GM12892 (cell line): ENCODE measurements at regions not wholly inside any gene's neighbourhood (a gene's known extent, or its start where the extent isn't known, plus 50 kb on each side); places are given as distances from the start of the nearest gene placed in this dataset.

ENCODE experiments used
- DNase-seq: peaks from one replicate; pipeline ENCODE4 v3.0.0; 2011; ENCODE audit not compliant: insufficient read length
- FAIRE-seq: peaks from 2 replicates; lab custom pipeline; 2011; peaks lifted over from hg19 to GRCh38; lab: Jason Lieb, UNC
- POLR2A ChIP-seq: IDR thresholded peaks from 2 replicates; pipeline ENCODE4 v1.6.1; 2011; ENCODE audit warnings: low read depth, low read length, control low read depth
- POLR2AphosphoS5 ChIP-seq: IDR thresholded peaks from 2 replicates; pipeline ENCODE4 v1.6.1; 2011; ENCODE audit warnings: low read depth, low read length, control low read depth
- TAF1 ChIP-seq: IDR thresholded peaks from 2 replicates; pipeline ENCODE4 v1.6.1; 2011; ENCODE audit warnings: low read depth, mild to moderate bottlenecking, control low read depth, low read length, borderline replicate concordance

GRCh38 chr1:72489801-72490200, 207.5 kb upstream of the NEGR1 start:
- DNase-seq (no peak), FAIRE-seq (no peak)
- TF ChIP-seq TAF1: no peak
- TF ChIP-seq POLR2AphosphoS5: no peak
- TF ChIP-seq POLR2A: no peak

- no peak for FAIRE-seq
- no peak for TF ChIP-seq POLR2A
- no peak for TF ChIP-seq TAF1
- TF ChIP-seq POLR2AphosphoS5: no peak
- DNase-seq: no peak
Observed at GRCh38 chr1:72485801-72486200, 203.5 kb upstream of the NEGR1 start.

- no peak for DNase-seq
- FAIRE-seq: no peak
- TF ChIP-seq POLR2A: no peak
- no peak for TF ChIP-seq POLR2AphosphoS5
- TF ChIP-seq TAF1: no peak
Observed at GRCh38 chr1:72483846-72484357, 201.6 kb upstream of the NEGR1 start.

GRCh38 chr1:72482736-72483413, 200.5 kb upstream of the NEGR1 start:
- DNase-seq (no peak), FAIRE-seq (no peak)
- TF ChIP-seq POLR2AphosphoS5 (no peak), TAF1 (no peak), POLR2A (no peak)

GRCh38 chr1:72481420-72481970, 199.2 kb upstream of the NEGR1 start:
- DNase-seq: no peak
- TF ChIP-seq TAF1 (no peak), POLR2A (no peak), POLR2AphosphoS5 (no peak)
- FAIRE-seq: no peak

GRCh38 chr1:72466376-72466775, 184.0 kb upstream of the NEGR1 start:
- FAIRE-seq (no peak), DNase-seq (no peak)
- TF ChIP-seq TAF1 (no peak), POLR2AphosphoS5 (no peak), POLR2A (no peak)

GRCh38 chr1:72462186-72462905, 180.0 kb upstream of the NEGR1 start:
- FAIRE-seq: no peak
- TF ChIP-seq POLR2AphosphoS5: no peak
- no peak for TF ChIP-seq TAF1
- no peak for TF ChIP-seq POLR2A
- DNase-seq: no peak

GRCh38 chr1:72442262-72442661, 159.9 kb upstream of the NEGR1 start:
- FAIRE-seq (no peak), DNase-seq (no peak)
- TF ChIP-seq POLR2A: no peak
- no peak for TF ChIP-seq POLR2AphosphoS5
- TF ChIP-seq TAF1: no peak

- TF ChIP-seq POLR2A: no peak
- TF ChIP-seq TAF1: no peak
- no peak for TF ChIP-seq POLR2AphosphoS5
- no peak for FAIRE-seq
Observed at GRCh38 chr1:72439036-72439435, 156.7 kb upstream of the NEGR1 start.

GRCh38 chr1:72438270-72438669, 155.9 kb upstream of the NEGR1 start:
- DNase-seq: no peak

More at GRCh38 chr1:72439036-72439435, 156.7 kb upstream of the NEGR1 start:
- DNase-seq: no peak

GRCh38 chr1:72435025-72435424, 152.7 kb upstream of the NEGR1 start:
- FAIRE-seq (no peak), DNase-seq (no peak)
- TF ChIP-seq TAF1: no peak
- no peak for TF ChIP-seq POLR2A
- no peak for TF ChIP-seq POLR2AphosphoS5

More at GRCh38 chr1:72438270-72438669, 155.9 kb upstream of the NEGR1 start:
- no peak for TF ChIP-seq POLR2A
- no peak for TF ChIP-seq TAF1
- no peak for TF ChIP-seq POLR2AphosphoS5
- FAIRE-seq: no peak
